PC-3 (cell line): ENCODE measurements at regions not wholly inside any gene's neighbourhood (a gene's known extent, or its start where the extent isn't known, plus 50 kb on each side); places are given as distances from the start of the nearest gene placed in this dataset.

Experiments used
- ATAC-seq: fragments of 200-7000 bp; cut with Tn5 transposase; 2 replicates; pipeline ENCODE4 v1.9.1; 2020; ENCODE audit warnings: mild to moderate bottlenecking, moderate library complexity
- BruUV-seq: library from RNA; stranded (reverse); fragments of 400-500 nt; replicated peaks from 2 replicates; lab custom pipeline; 2021; lab: Mats Ljungman, UMichigan
- CTCF ChIA-PET: fragments of 300-600 bp; sonication (Branson Sonifier 250); formaldehyde crosslinking; loops from one replicate; lab custom pipeline; 2022; ENCODE audit warnings: antibody characterized with exemption; lab: Charles Lee
- POLR2A ChIA-PET: fragments of 300-600 bp; sonication (Branson Sonifier 250); formaldehyde crosslinking; loops from one replicate; lab custom pipeline; 2022; ENCODE audit warnings: antibody characterized with exemption; ENCODE audit not compliant: unreplicated experiment; lab: Charles Lee
- DNase-seq: peaks from one replicate; pipeline ENCODE4 v3.0.0-alpha.2; 2015
- H2AFZ ChIP-seq: fragments of 300-600 bp; sonication (generic); 2 replicates; pipeline ENCODE4 v1.6.0; 2016; ENCODE audit warnings: antibody characterized with exemption, low read length
- H3F3A ChIP-seq: fragments of 300-600 bp; sonication (generic); one replicate; pipeline ENCODE4 v1.6.0; 2017; ENCODE audit warnings: antibody characterized with exemption, low read length, control low read depth, mild to moderate bottlenecking; ENCODE audit not compliant: unreplicated experiment
- H3K27ac ChIP-seq: fragments of 300-600 bp; sonication (generic); 2 replicates; pipeline ENCODE4 v1.5.1; 2016; ENCODE audit warnings: mild to moderate bottlenecking, low read length
- H3K27me3 ChIP-seq: fragments of 300-600 bp; sonication (generic); 2 replicates; pipeline ENCODE4 v1.6.1; 2016; ENCODE audit warnings: low read length, mixed read lengths
- H3K36me3 ChIP-seq: fragments of 300-600 bp; sonication (generic); 2 replicates; pipeline ENCODE4 v1.6.1; 2016; ENCODE audit warnings: low read depth, mixed run types, low read length, mixed read lengths
- H3K4me1 ChIP-seq: fragments of 300-600 bp; sonication (generic); 2 replicates; pipeline ENCODE4 v1.5.1; 2016; ENCODE audit warnings: low read length; ENCODE audit not compliant: insufficient read depth
- H3K4me2 ChIP-seq: fragments of 300-600 bp; sonication (generic); 2 replicates; pipeline ENCODE4 v1.6.0; 2016; ENCODE audit warnings: low read length
- H3K4me3 ChIP-seq: fragments of 300-600 bp; sonication (generic); 2 replicates; pipeline ENCODE4 v1.5.1; 2016; ENCODE audit warnings: mild to moderate bottlenecking, low read length, mixed read lengths
- H3K79me2 ChIP-seq: fragments of 300-600 bp; sonication (generic); 2 replicates; pipeline ENCODE4 v1.6.1; 2017; ENCODE audit warnings: low read length, mixed read lengths
- H3K9ac ChIP-seq: fragments of 300-600 bp; sonication (generic); 2 replicates; pipeline ENCODE4 v1.6.0; 2016; ENCODE audit warnings: mild to moderate bottlenecking, low read length
- H3K9me2 ChIP-seq: fragments of 300-600 bp; sonication (generic); replicated peaks from 2 replicates; pipeline ENCODE4 v1.6.1; 2016; ENCODE audit warnings: mixed run types, low read length, mixed read lengths
- H3K9me3 ChIP-seq: fragments of 300-600 bp; sonication (generic); 2 replicates; pipeline ENCODE4 v1.6.1; 2016; ENCODE audit warnings: low read length, mixed read lengths
- H4K20me1 ChIP-seq: fragments of 300-600 bp; sonication (generic); 2 replicates; pipeline ENCODE4 v1.6.1; 2016; ENCODE audit warnings: low read length, mixed read lengths
- CTCF ChIP-seq: fragments of 300-600 bp; sonication (generic); conservative IDR thresholded peaks from 2 replicates; pipeline ENCODE4 v1.5.1; 2017; ENCODE audit warnings: antibody characterized with exemption, low read depth, mild to moderate bottlenecking, low read length
- EZH2 ChIP-seq: fragments of 300-600 bp; sonication (generic); IDR thresholded peaks from one replicate; pipeline ENCODE4 v1.6.1; 2017; ENCODE audit warnings: antibody characterized with exemption, mild to moderate bottlenecking, low read length; ENCODE audit not compliant: unreplicated experiment
- EZH2phosphoT487 ChIP-seq: fragments of 300-600 bp; sonication (generic); IDR thresholded peaks from 2 replicates; pipeline ENCODE4 v1.6.1; 2018; ENCODE audit warnings: mild to moderate bottlenecking, antibody characterized with exemption, low read length, borderline replicate concordance
- intact Hi-C: fragments of 100-400 bp; cut with micrococcal nuclease; formaldehyde crosslinking; loops from 2 replicates; pipeline ENCODE4 v1.9.0; 2023

GRCh38 chr2:60054571-60055340, 498.7 kb downstream of the BCL11A start:
- H3K4me1 ChIP-seq, result no peaks in the 10 kb centered on the region
- peaks cover 31% of the 10 kb centered on the region for H3K27me3 ChIP-seq
- intact Hi-C loops, result no loop called here
- no peak overlapping the region for H3K4me3 ChIP-seq
- no peak for TF ChIP-seq EZH2
- ChIA-PET POLR2A (no interaction called here), CTCF (no interaction called here)
- no peak for DNase-seq
- H3K9ac ChIP-seq, result no peak overlapping the region
- H4K20me1 ChIP-seq, result no peaks in the 10 kb centered on the region
- BruUV-seq, result no TSS peak
- ATAC-seq, result no peak
- no peaks in the 10 kb centered on the region for H3K9me2 ChIP-seq
- no peak overlapping the region for H3K4me2 ChIP-seq
- H2AFZ ChIP-seq, result no peak overlapping the region
- no peaks in the 10 kb centered on the region for H3K9me3 ChIP-seq
- H3K36me3 ChIP-seq, result no peaks in the 10 kb centered on the region
- no peak overlapping the region for H3K27ac ChIP-seq
- no peaks in the 10 kb centered on the region for H3F3A ChIP-seq
- H3K79me2 ChIP-seq, result no peaks in the 10 kb centered on the region

- Histone ChIP-seq H3K27ac (no peak overlapping the region), H3K79me2 (no peaks in the 10 kb centered on the region), H4K20me1 (no peaks in the 10 kb centered on the region), H3F3A (no peaks in the 10 kb centered on the region), H3K9ac (no peak overlapping the region), H3K36me3 (no peaks in the 10 kb centered on the region), H3K4me1 (no peaks in the 10 kb centered on the region), H3K27me3 (peaks cover 22% of the 10 kb centered on the region), H3K4me2 (no peak overlapping the region), H3K9me3 (no peaks in the 10 kb centered on the region), H3K4me3 (no peak overlapping the region), H2AFZ (no peak overlapping the region), H3K9me2 (no peaks in the 10 kb centered on the region)
- intact Hi-C loops, result no loop called here
- ChIA-PET CTCF (no interaction called here), POLR2A (no interaction called here)
- DNase-seq, result no peak
- TF ChIP-seq EZH2phosphoT487, result no peak
- no peak for TF ChIP-seq CTCF
- TF ChIP-seq EZH2, result no peak
- BruUV-seq, result no TSS peak
- no peak for ATAC-seq
These were observed 499.7 kb downstream of the BCL11A start for GRCh38 chr2:60053791-60054190.

GRCh38 chr2:60052601-60053000, 500.9 kb downstream of the BCL11A start:
- H3K79me2 ChIP-seq, result no peaks in the 10 kb centered on the region
- ATAC-seq (no peak), DNase-seq (no peak)
- POLR2A ChIA-PET, result no interaction called here
- H3K4me2 ChIP-seq, result no peak overlapping the region
- H3K9me2 ChIP-seq, result no peaks in the 10 kb centered on the region
- no TSS peak for BruUV-seq
- H3K4me3 ChIP-seq, result no peak overlapping the region
- H4K20me1 ChIP-seq, result no peaks in the 10 kb centered on the region
- intact Hi-C loops, result no loop called here
- no peak for TF ChIP-seq CTCF
- no peak for TF ChIP-seq EZH2phosphoT487
- no peak for TF ChIP-seq EZH2
- H3K9me3 ChIP-seq, result no peaks in the 10 kb centered on the region
- no peaks in the 10 kb centered on the region for H3K4me1 ChIP-seq
- H2AFZ ChIP-seq, result no peak overlapping the region
- H3K27ac ChIP-seq, result no peak overlapping the region
- H3F3A ChIP-seq, result no peaks in the 10 kb centered on the region
- H3K27me3 ChIP-seq, result peaks cover 16% of the 10 kb centered on the region
- H3K36me3 ChIP-seq, result no peaks in the 10 kb centered on the region
- no peak overlapping the region for H3K9ac ChIP-seq
- CTCF ChIA-PET, result no interaction called here
